A549 (cell line): ENCODE measurements at regions not wholly inside any gene's neighbourhood (a gene's known extent, or its start where the extent isn't known, plus 50 kb on each side); places are given as distances from the start of the nearest gene placed in this dataset.

Source experiments
- CBX2 ChIP-seq: fragments of 200-600 bp; sonication (generic); IDR thresholded peaks from 2 replicates; pipeline ENCODE4 v1.6.1; 2016; ENCODE audit warnings: low read depth, mild to moderate bottlenecking, borderline replicate concordance
- CTCF ChIP-seq: fragments of >200 bp; sonication (Bioruptor Twin); formaldehyde crosslinking; IDR thresholded peaks from 3 replicates; pipeline ENCODE4 v1.5.1; 2016
- NPAS2 ChIP-seq: fragments of 250-450 bp; sonication (Bioruptor Pico); IDR thresholded peaks from 2 replicates; pipeline ENCODE4 v1.8.0; 2022; ENCODE audit warnings: mild to moderate bottlenecking, moderate library complexity, borderline replicate concordance
- REST ChIP-seq: fragments of 200-600 bp; sonication (generic); IDR thresholded peaks from 2 replicates; pipeline ENCODE4 v1.6.1; 2016; ENCODE audit warnings: antibody characterized with exemption, mild to moderate bottlenecking, moderate library complexity

GRCh38 chr18:45408218-45408617 is 207.1 kb upstream of the SLC14A2 start:
- no peak for TF ChIP-seq CTCF
- TF ChIP-seq NPAS2 (CRISPR knock-in tag): no peak
- no peak for TF ChIP-seq CBX2
- TF ChIP-seq REST: no peak
